ENCODE measurements at regions not wholly inside any gene's neighbourhood (a gene's known extent, or its start where the extent isn't known, plus 50 kb on each side); places are given as distances from the start of the nearest gene placed in this dataset.

- TF ChIP-seq CTCF (conservative IDR thresholded peaks at IDR 0.05 in 1 of 2, IDR thresholded peaks at IDR 0.05 in 1 of 2; ENCODE audit: low read depth in 1 of 2, low read length in 2 of 2), result no peak
- no peak for TF ChIP-seq EZH2 (IDR thresholded peaks at IDR 0.05; ENCODE audit: low read length, missing control alignments)
Observed at GRCh38 chr9:119092125-119092524, 277.1 kb downstream of the BRINP1 start.
